ENCODE measurements at regions not wholly inside any gene's neighbourhood (a gene's known extent, or its start where the extent isn't known, plus 50 kb on each side); places are given as distances from the start of the nearest gene placed in this dataset.
"Not testable (repeated sequence)": the region's sequence is repeated elsewhere in the genome, so short reads cannot be mapped to it uniquely, and the experiment has no call there.

- Histone ChIP-seq H3K27me3 (no peaks in the 10 kb centered on the region), H3K4me3 (no peak overlapping the region), H3K9me3 (replicated peaks in 1 of 11) (no peaks in the 10 kb centered on the region), H4K20me1 (no peaks in the 10 kb centered on the region), H3K36me3 (no peaks in the 10 kb centered on the region), H3K9ac (no peak overlapping the region), H3K27ac (no peak overlapping the region), H3K4me1 (peaks cover 0 to 5% (median 0%) of the 10 kb centered on the region in 10 experiments; a peak in 5 of 20 replicates), H3K4me2 (no peak overlapping the region)
- TF ChIP-seq Cebpa-rat (IDR thresholded peaks at IDR 0.05): no peak
Observed at GRCh38 chr3:137108699-137109440, 151.1 kb downstream of the IL20RB start.

GRCh38 chr3:137110392-137110996 lies 152.7 kb downstream of the IL20RB start:
- no peaks in the 10 kb centered on the region for H3K27me3 ChIP-seq
- peaks cover 0 to 4% (median 0%) of the 10 kb centered on the region in 10 experiments; a peak in 5 of 20 replicates for H3K4me1 ChIP-seq
- H3K4me2 ChIP-seq: no peak overlapping the region
- H3K36me3 ChIP-seq: no peaks in the 10 kb centered on the region
- no peak for TF ChIP-seq Cebpa-rat (IDR thresholded peaks at IDR 0.05)
- H3K9ac ChIP-seq: no peak overlapping the region
- no peak overlapping the region for H3K4me3 ChIP-seq
- H3K27ac ChIP-seq: no peak overlapping the region
- H4K20me1 ChIP-seq: no peaks in the 10 kb centered on the region
- no peaks in the 10 kb centered on the region for H3K9me3 ChIP-seq (replicated peaks in 1 of 11)

- Histone ChIP-seq H3K27ac (no peak overlapping the region), H4K20me1 (no peaks in the 10 kb centered on the region), H3K4me3 (no peak overlapping the region), H3K4me1 (no peaks in the 10 kb centered on the region), H3K9ac (no peak overlapping the region), H3K4me2 (no peak overlapping the region), H3K27me3 (no peaks in the 10 kb centered on the region), H3K9me3 (replicated peaks in 1 of 11) (no peaks in the 10 kb centered on the region), H3K36me3 (no peaks in the 10 kb centered on the region)
- TF ChIP-seq Cebpa-rat (IDR thresholded peaks at IDR 0.05): no peak
Observed at GRCh38 chr3:137111497-137111896, 153.7 kb downstream of the IL20RB start.

- no peaks in the 10 kb centered on the region for H3K9me3 ChIP-seq (replicated peaks in 1 of 11)
- H3K36me3 ChIP-seq: no peaks in the 10 kb centered on the region
- H3K4me1 ChIP-seq: no peaks in the 10 kb centered on the region
- H4K20me1 ChIP-seq: no peaks in the 10 kb centered on the region
- no peak overlapping the region for H3K27ac ChIP-seq
- no peak overlapping the region for H3K4me3 ChIP-seq
- no peak for TF ChIP-seq Cebpa-rat (IDR thresholded peaks at IDR 0.05)
- no peak overlapping the region for H3K9ac ChIP-seq
- H3K27me3 ChIP-seq: no peaks in the 10 kb centered on the region
- no peak overlapping the region for H3K4me2 ChIP-seq
Observed at GRCh38 chr3:137116619-137117018, 158.8 kb downstream of the IL20RB start.

GRCh38 chr3:137121704-137122314 lies 164.0 kb downstream of the IL20RB start:
- Histone ChIP-seq H3K36me3 (no peaks in the 10 kb centered on the region), H3K9ac (no peak overlapping the region), H4K20me1 (no peaks in the 10 kb centered on the region), H3K27ac (no peak overlapping the region), H3K4me1 (no peaks in the 10 kb centered on the region), H3K4me2 (no peak overlapping the region), H3K4me3 (no peak overlapping the region), H3K27me3 (no peaks in the 10 kb centered on the region), H3K9me3 (replicated peaks in 1 of 11) (no peaks in the 10 kb centered on the region)
- no peak for TF ChIP-seq Cebpa-rat (IDR thresholded peaks at IDR 0.05)

- no peak overlapping the region for H3K4me2 ChIP-seq
- no peaks in the 10 kb centered on the region for H3K4me1 ChIP-seq
- no peaks in the 10 kb centered on the region for H3K27me3 ChIP-seq
- no peak for TF ChIP-seq Cebpa-rat (IDR thresholded peaks at IDR 0.05)
- no peak overlapping the region for H3K4me3 ChIP-seq
- H3K9ac ChIP-seq: no peak overlapping the region
- no peaks in the 10 kb centered on the region for H4K20me1 ChIP-seq
- H3K27ac ChIP-seq: no peak overlapping the region
- H3K9me3 ChIP-seq (replicated peaks in 1 of 11): no peaks in the 10 kb centered on the region
- no peaks in the 10 kb centered on the region for H3K36me3 ChIP-seq
Observed at GRCh38 chr3:137131081-137131480, 173.3 kb downstream of the IL20RB start.

- H4K20me1 ChIP-seq: no peaks in the 10 kb centered on the region
- no peak overlapping the region for H3K27ac ChIP-seq
- H3K36me3 ChIP-seq: no peaks in the 10 kb centered on the region
- TF ChIP-seq Cebpa-rat (IDR thresholded peaks at IDR 0.05): no peak
- no peak overlapping the region for H3K4me2 ChIP-seq
- no peaks in the 10 kb centered on the region for H3K9me3 ChIP-seq (replicated peaks in 1 of 11)
- H3K4me1 ChIP-seq: no peaks in the 10 kb centered on the region
- no peak overlapping the region for H3K4me3 ChIP-seq
- no peaks in the 10 kb centered on the region for H3K27me3 ChIP-seq
- no peak overlapping the region for H3K9ac ChIP-seq
Observed at GRCh38 chr3:137134431-137134830, 176.6 kb downstream of the IL20RB start.

- H3K9ac ChIP-seq: no peak overlapping the region
- H3K4me1 ChIP-seq: no peaks in the 10 kb centered on the region
- H3K27me3 ChIP-seq: no peaks in the 10 kb centered on the region
- no peak for TF ChIP-seq Cebpa-rat (IDR thresholded peaks at IDR 0.05)
- H4K20me1 ChIP-seq: no peaks in the 10 kb centered on the region
- H3K4me3 ChIP-seq: no peak overlapping the region
- no peak overlapping the region for H3K4me2 ChIP-seq
- H3K27ac ChIP-seq: no peak overlapping the region
- no peaks in the 10 kb centered on the region for H3K9me3 ChIP-seq (replicated peaks in 1 of 11)
- no peaks in the 10 kb centered on the region for H3K36me3 ChIP-seq
Observed at GRCh38 chr3:137148406-137148805, 190.6 kb downstream of the IL20RB start.

- no peaks in the 10 kb centered on the region for H3K9me3 ChIP-seq (replicated peaks in 1 of 11)
- H3K4me1 ChIP-seq: no peaks in the 10 kb centered on the region
- H3K36me3 ChIP-seq: no peaks in the 10 kb centered on the region
- no peak overlapping the region for H3K4me3 ChIP-seq
- no peaks in the 10 kb centered on the region for H3K27me3 ChIP-seq
- H3K27ac ChIP-seq: no peak overlapping the region
- H3K9ac ChIP-seq: no peak overlapping the region
- no peak overlapping the region for H3K4me2 ChIP-seq
- TF ChIP-seq Cebpa-rat (IDR thresholded peaks at IDR 0.05): no peak
- H4K20me1 ChIP-seq: no peaks in the 10 kb centered on the region
Observed at GRCh38 chr3:137148917-137149316, 191.1 kb downstream of the IL20RB start.

GRCh38 chr3:137150825-137151224 lies 193.0 kb downstream of the IL20RB start:
- no peak overlapping the region for H3K27ac ChIP-seq
- TF ChIP-seq Cebpa-rat (IDR thresholded peaks at IDR 0.05): no peak
- H3K9ac ChIP-seq: no peak overlapping the region
- H3K27me3 ChIP-seq: no peaks in the 10 kb centered on the region
- no peaks in the 10 kb centered on the region for H3K4me1 ChIP-seq
- H3K4me3 ChIP-seq: no peak overlapping the region
- no peak overlapping the region for H3K4me2 ChIP-seq
- no peaks in the 10 kb centered on the region for H3K36me3 ChIP-seq
- H4K20me1 ChIP-seq: no peaks in the 10 kb centered on the region
- no peaks in the 10 kb centered on the region for H3K9me3 ChIP-seq (replicated peaks in 1 of 11)

- H3K27ac ChIP-seq; H3K4me3 ChIP-seq; H4K20me1 ChIP-seq; H3K4me1 ChIP-seq; H3K9me3 ChIP-seq (replicated peaks in 1 of 11); H3K4me2 ChIP-seq; H3K36me3 ChIP-seq; H3K27me3 ChIP-seq; H3K9ac ChIP-seq: not testable (repeated sequence)
Observed at GRCh38 chr3:137153046-137153445, 195.3 kb downstream of the IL20RB start.

All from BLaER1 treated with 17β-estradiol and CSF1 and Interleukin-3, amounts not matched to agents 10 nM and 100 nM (cell line).